Stimulated activated naive B cell treated with anti-CD40 and anti-IgM and Interleukin-4, amounts not matched to agents 10 μg/mL and 1 μg/mL and 100 μg/mL, for 72 hours (primary cell): ENCODE measurements at regions not wholly inside any gene's neighbourhood (a gene's known extent, or its start where the extent isn't known, plus 50 kb on each side); places are given as distances from the start of the nearest gene placed in this dataset.
"Not testable (repeated sequence)": the region's sequence is repeated elsewhere in the genome, so short reads cannot be mapped to it uniquely, and the experiment has no call there.

ENCODE experiments used
- ATAC-seq, 2 donors: fragments of 150-1000 bp; cut with Tn5 transposase; replicated peaks; 2 replicates each; pipeline ENCODE4 v1.10.0; 2021; ENCODE audit warnings: moderate library complexity in 1 of 2
- DNase-seq: peaks from one replicate; pipeline ENCODE4 v3.0.0; 2021
- H3K27ac Mint-ChIP-seq: one replicate; pipeline ENCODE4 v1.8.0; 2022; ENCODE audit warnings: mild to moderate bottlenecking, mixed read lengths
- H3K27me3 Mint-ChIP-seq, 2 donors: one replicate each; pipeline ENCODE4 v1.8.0; 2022; ENCODE audit warnings: mixed read lengths in 2 of 2
- H3K36me3 Mint-ChIP-seq, 2 donors: one replicate each; pipeline ENCODE4 v1.8.0; 2022; ENCODE audit warnings: mixed read lengths in 2 of 2, mild to moderate bottlenecking in 1 of 2
- H3K4me1 Mint-ChIP-seq, 2 donors: one replicate each; pipeline ENCODE4 v1.8.0; 2022; ENCODE audit warnings: mixed read lengths in 2 of 2, mild to moderate bottlenecking in 1 of 2
- H3K4me3 Mint-ChIP-seq, 2 donors: one replicate each; pipeline ENCODE4 v1.8.0; 2022; ENCODE audit warnings: mild to moderate bottlenecking in 2 of 2, mixed read lengths in 2 of 2, moderate library complexity in 1 of 2
- H3K9me3 Mint-ChIP-seq, 2 donors: one replicate each; pipeline ENCODE4 v1.8.0; 2022; ENCODE audit warnings: mixed read lengths in 2 of 2, mild to moderate bottlenecking in 1 of 2

DNA sequence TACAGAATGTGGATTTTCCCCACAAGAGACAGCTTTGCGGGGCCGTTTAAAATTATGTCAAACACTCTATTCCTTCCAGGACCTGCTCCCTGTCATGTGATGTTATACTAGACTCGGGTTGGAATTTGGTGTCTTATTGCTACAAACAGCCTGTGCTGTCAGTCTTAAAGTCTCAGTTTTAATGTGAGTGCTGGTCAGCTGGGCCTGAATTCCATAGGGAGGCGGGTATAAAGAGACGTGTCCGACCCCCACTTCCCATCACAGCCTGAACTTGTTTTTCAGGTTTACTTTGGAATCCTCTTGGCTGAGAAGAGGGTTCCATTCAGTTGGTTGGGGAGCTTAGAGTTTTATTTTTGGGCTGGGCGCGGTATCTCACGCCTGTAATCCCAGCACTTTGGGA lies 146.5 kb upstream of the ZNF469 start:
- H3K4me3 Mint-ChIP-seq, H3K36me3 Mint-ChIP-seq, H3K9me3 Mint-ChIP-seq, H3K4me1 Mint-ChIP-seq, ATAC-seq, H3K27ac Mint-ChIP-seq, DNase-seq: not testable (repeated sequence)
- H3K27me3 Mint-ChIP-seq = peaks cover 17 to 25% of the 10 kb centered on the region in 2 donors

DNA sequence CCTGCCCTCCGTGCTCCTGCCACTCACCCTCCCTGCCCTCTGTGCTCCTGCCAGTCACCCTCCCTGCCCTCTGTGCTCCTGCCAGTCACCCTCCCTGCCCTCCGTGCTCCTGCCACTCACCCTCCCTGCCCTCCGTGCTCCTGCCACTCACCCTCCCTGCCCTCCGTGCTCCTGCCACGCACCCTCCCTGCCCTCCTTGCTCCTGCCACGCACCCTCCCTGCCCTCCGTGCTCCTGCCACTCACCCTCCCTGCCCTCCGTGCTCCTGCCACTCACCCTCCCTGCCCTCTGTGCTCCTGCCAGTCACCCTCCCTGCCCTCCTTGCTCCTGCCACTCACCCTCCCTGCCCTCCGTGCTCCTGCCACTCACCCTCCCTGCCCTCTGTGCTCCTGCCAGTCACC lies 145.4 kb upstream of the ZNF469 start:
- not testable (repeated sequence) for H3K36me3 Mint-ChIP-seq, H3K4me3 Mint-ChIP-seq, ATAC-seq, H3K9me3 Mint-ChIP-seq, DNase-seq, H3K4me1 Mint-ChIP-seq, H3K27ac Mint-ChIP-seq
- H3K27me3 Mint-ChIP-seq = peaks cover 17 to 29% of the 10 kb centered on the region in 2 donors

DNA sequence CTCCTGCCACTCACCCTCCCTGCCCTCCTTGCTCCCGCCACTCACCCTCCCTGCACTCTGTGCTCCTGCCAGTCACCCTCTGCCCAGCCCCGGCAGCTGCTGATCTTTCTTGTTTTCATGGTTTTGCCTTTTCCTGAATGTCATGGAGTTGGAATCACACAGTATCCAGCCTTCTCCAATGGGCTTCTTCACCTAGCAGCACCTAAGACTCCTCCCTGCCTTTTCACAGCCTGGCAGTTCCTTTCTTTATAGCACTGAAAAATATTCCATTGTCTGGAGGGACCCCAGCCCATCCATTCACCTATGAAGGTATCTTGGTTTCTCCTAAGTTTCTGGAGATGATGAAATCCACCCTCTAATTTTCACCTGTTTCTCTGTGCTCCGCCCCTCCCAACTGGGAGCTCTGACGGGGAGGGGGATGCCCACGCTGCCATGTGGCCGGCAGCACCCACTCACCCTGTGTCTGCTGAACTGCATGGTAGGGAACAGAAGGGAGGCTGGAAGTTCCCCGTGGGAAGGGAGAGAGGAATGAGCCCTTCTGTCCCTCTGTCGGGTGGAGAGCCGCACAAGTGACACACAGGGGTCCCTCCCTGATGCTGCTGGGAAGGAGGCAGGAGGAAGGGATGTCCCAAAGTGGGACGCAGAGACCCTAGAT lies 144.9 kb upstream of the ZNF469 start:
- H3K27ac Mint-ChIP-seq, H3K9me3 Mint-ChIP-seq, ATAC-seq, DNase-seq, H3K36me3 Mint-ChIP-seq, H3K4me3 Mint-ChIP-seq, H3K4me1 Mint-ChIP-seq: not testable (repeated sequence)
- peaks cover 17 to 29% of the 10 kb centered on the region in 2 donors for H3K27me3 Mint-ChIP-seq

DNA sequence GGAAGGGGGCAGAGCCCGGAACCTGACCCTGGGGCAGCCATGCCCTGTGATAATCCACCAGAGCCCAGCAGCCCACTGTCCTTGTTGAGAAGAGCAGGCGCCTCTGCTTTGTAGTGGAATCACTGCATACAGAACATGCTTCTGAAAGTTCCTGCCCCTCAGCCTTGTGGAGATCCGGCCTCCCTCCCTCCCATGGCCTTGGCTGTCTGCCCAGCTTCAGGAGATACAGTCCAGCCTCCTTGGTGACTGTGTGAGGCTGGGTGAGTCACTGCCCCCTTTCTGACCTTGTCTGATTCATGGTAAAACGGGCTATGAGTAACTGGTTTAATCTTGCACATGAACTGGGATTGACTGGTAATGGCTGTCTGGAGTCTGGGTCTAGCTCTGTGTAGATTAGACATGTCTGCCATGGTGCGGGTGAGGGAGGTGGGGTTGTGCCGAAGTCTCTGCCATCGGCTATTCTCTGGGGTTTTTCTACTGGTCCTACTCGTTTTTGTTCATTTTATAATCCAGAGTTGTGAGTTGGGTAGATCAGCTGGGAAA lies 144.0 kb upstream of the ZNF469 start:
- H3K27me3 Mint-ChIP-seq = peaks cover 22 to 33% of the 10 kb centered on the region in 2 donors
- not testable (repeated sequence) for H3K4me1 Mint-ChIP-seq, H3K36me3 Mint-ChIP-seq, H3K4me3 Mint-ChIP-seq, H3K9me3 Mint-ChIP-seq, H3K27ac Mint-ChIP-seq, DNase-seq
- ATAC-seq = peak; percentile 61 to 65

DNA sequence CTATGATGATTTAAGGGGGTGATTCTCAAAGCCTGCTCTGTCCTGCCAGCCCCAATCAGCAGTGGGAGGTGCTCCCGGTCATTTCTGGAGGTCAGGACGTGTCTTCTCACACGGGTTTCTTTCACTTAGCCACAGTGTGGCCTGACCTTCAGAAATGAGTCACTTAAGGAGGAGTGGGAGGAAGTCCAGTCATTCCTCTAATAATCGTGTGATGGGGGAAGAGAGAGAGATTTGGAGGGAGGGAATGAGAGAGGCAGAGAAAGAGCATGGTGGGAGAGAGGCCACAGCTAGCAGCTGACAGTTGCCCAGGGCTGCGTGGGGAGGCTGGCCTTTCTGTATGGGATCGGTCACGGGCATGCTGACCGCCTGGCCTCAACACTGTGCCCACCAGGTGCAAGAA lies 142.6 kb upstream of the ZNF469 start:
- peaks cover 31 to 44% of the 10 kb centered on the region in 2 donors for H3K27me3 Mint-ChIP-seq
- H3K9me3 Mint-ChIP-seq, H3K36me3 Mint-ChIP-seq, H3K4me1 Mint-ChIP-seq, H3K27ac Mint-ChIP-seq: not testable (repeated sequence)
- ATAC-seq (peak; percentile 87 to 92), DNase-seq (peak; percentile 58)
- H3K4me3 Mint-ChIP-seq = peak overlapping the region in 1 of 2 donors; percentile 47

DNA sequence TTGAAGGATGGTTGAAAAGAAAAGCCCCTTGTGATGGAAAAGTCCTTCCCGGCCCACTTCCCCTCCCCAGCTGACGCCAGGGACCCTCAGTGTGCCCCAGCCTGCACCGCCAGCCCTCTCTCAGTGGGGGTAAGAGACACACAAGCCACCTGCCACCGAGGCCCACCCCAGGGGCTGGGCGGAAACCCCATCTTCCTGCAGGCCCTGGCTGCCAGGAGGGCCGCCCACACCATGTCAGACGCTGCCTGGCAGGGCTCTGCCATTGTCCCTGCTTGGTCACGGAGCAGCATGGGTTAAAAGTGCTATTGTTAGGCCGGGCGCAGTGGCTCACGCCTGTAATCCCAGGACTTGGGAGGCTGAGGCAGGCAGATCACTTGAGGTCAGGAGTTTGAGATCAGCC lies 142.0 kb upstream of the ZNF469 start:
- ATAC-seq, H3K9me3 Mint-ChIP-seq, H3K4me1 Mint-ChIP-seq, H3K36me3 Mint-ChIP-seq, H3K4me3 Mint-ChIP-seq, DNase-seq, H3K27ac Mint-ChIP-seq: not testable (repeated sequence)
- H3K27me3 Mint-ChIP-seq = peaks cover 28 to 38% of the 10 kb centered on the region in 2 donors

DNA sequence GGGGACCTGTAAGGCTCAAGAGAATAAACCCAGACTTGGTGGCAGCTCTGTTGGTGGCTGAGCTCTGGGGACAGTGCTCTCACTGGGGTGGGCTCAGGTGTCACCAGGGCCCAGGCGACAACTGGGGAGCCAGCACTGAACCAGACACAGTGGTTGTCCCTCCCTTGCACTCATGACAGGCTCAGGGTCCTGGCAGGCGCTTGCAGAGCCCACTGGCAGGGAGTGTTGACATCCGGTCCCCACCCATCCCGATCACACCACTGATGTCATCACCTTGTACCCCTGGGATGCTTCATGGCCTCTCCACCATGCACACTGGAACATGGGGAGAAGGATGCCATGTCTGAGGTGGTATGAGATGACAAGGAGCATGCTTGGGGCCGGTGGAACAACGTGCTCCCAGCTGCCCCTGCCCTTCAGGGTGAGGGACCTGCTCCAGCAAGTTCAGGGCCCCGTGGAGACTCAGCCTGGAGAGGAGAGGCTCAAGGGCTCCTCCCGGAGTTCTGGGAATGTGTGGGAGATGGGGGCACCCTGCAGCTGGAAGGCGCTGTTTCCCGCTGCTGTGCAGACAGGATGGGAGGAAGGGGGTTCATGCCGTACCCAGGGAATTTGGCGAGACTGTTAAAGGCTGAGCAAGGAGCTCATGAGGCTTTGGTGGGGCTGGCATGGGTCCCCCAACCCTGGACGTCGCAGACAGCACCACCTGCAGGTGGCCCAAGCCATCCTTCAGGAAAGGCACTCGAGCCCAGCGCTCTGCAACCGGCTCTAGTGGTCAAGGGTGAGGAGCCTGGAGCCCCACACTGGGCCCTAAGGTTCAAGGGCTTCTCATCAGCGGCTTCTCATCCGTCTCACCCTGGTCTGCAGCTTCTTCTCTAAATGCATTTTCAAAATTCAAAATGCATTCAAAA lies 141.1 kb upstream of the ZNF469 start:
- not testable (repeated sequence) for DNase-seq, H3K4me1 Mint-ChIP-seq, H3K36me3 Mint-ChIP-seq, H3K4me3 Mint-ChIP-seq, H3K9me3 Mint-ChIP-seq, ATAC-seq, H3K27ac Mint-ChIP-seq
- H3K27me3 Mint-ChIP-seq = peaks cover 27 to 36% of the 10 kb centered on the region in 2 donors

DNA sequence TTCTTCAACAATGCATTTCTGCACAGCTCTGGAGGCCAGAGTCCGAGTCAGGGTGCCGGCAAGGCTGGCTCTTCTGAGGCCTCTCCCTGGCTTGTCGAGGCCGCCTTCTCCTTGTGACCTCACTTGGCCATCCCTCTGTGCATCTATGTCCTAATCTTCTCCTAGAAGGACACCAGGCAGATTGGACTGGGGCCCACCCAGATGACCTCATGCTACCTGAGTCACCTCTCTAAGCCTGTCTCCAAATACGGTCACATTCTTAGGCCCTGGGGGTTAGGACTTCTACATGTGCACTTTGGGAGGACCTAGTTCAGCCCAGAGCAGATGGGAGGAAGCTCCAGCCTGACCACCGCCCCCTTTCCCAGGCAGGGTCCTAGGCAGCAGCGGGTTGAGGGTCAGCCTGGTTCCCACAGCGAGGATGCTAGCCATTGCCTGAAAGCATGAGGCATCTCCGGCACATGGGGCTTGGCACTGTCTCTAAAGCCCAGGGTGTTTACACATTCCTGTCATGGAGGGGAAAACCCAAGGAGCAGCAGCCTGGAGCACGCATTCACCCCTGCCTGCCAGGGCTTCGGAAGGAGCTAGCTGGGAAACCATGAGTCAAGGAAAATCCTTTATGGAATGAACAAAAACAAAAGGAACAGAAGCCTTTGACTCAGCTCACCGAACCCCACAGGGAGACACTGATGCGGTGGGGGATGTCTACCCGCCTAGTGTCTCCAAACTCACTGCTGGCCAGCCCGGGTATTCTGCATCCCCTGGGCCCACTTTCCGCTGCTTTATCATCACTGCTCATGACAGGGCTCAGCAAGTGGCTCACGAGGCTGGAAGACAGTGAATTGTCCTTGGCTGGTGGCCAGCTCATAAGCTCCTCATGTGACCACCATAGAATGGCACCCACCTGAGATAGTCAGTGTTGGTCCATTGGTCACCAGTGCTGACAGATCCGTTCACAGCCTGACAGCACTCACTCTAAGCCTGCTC lies 140.2 kb upstream of the ZNF469 start:
- peaks cover 27 to 34% of the 10 kb centered on the region in 2 donors for H3K27me3 Mint-ChIP-seq

DNA sequence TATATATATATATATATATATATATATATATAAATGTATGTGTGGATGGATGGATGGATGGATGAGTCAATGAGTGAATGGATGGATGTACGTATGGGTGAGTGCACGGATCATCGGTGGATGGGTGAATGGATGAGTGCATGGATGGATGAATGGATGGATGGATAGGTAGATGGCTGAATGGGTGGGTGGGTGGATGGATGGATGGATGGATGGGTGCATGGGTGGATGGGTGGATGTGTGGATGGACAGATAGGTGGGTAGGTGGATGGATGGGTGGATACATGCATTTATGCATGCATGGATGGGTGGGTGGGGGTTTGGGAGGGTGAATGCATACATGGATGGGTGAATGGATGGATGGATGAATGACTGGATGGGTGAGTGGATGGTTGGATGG lies 138.8 kb upstream of the ZNF469 start:
- not testable (repeated sequence) for H3K4me3 Mint-ChIP-seq, H3K4me1 Mint-ChIP-seq, DNase-seq, ATAC-seq, H3K36me3 Mint-ChIP-seq, H3K9me3 Mint-ChIP-seq, H3K27ac Mint-ChIP-seq
- peaks cover 20 to 28% of the 10 kb centered on the region in 2 donors for H3K27me3 Mint-ChIP-seq

More for the DNA sequence above, 140.2 kb upstream of the ZNF469 start:
- not testable (repeated sequence) for ATAC-seq, H3K9me3 Mint-ChIP-seq, H3K36me3 Mint-ChIP-seq, DNase-seq, H3K4me1 Mint-ChIP-seq, H3K4me3 Mint-ChIP-seq, H3K27ac Mint-ChIP-seq

DNA sequence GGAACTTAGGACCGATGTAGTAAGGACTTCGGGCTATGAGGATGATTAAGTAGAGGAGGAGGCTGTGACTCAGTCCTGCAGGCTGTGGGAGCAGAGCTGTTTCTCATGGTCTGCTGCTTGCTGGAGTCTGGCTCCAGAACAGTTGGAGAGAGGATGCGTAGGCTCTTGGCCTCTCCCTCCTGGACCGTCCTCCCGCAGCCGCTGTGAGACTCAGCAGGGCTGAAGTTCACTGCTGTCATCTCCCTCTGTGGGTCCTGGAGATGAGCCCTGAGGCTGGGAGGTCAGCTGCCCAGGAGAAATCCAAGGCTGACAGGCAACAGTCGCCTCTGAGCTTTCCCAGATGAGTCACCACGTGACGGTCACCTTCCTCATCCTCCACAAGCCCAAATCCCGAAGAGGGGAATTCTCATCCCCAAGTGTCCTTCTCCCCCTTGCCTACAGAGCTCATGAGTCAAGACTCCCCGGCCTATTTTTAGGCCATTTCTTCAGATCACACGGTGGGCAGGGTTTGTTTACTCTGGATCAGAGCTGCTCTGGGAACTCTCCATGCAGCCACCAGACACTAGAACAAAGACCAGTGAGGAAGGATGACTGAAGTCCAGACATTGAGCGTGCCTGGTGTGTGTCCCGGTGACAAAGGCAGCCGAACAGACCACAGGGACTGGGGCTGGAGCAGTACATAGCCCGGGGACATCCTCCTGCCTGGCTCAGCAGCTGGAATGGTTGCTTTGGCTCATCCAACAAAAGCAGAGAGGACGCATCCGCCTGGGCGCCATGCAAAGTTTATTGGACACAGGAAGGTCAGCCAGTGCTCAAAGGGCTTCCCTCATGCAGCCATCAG lies 137.3 kb upstream of the ZNF469 start:
- H3K4me3 Mint-ChIP-seq = not testable (repeated sequence)

DNA sequence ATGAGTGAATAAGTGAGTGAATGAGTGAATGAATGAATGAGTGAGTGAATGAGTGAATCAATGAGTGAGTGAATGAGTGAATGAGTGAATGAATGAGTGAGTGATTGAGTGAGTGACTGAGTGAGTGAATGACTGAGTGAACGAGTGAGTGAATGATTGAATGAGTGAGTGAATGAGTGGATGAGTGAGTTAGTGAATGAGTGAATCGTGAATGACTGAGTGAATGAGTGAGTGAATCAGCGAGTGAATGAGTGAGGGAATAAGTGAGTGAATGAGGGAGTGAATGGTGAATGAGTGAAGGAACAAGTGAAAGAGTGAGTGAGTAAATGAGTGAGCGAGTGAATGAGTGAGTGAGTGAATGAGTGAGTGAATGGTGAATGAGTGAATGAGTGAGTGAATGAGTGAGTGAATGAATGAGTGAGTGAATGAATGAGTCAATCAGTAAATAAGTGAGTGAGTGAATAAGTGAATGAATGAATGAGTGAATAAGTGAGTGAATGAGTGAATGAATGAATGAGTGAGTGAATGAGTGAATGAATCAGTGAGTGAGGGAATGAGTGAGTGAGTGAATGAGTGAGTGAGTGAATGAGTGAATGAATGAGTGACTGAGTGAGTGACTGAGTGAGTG lies 135.7 kb upstream of the ZNF469 start:
- not testable (repeated sequence) for H3K27ac Mint-ChIP-seq

More for the DNA sequence above, 137.3 kb upstream of the ZNF469 start:
- not testable (repeated sequence) for H3K4me1 Mint-ChIP-seq, ATAC-seq, H3K27ac Mint-ChIP-seq, DNase-seq, H3K36me3 Mint-ChIP-seq, H3K9me3 Mint-ChIP-seq
- peaks cover 15 to 28% of the 10 kb centered on the region in 2 donors for H3K27me3 Mint-ChIP-seq

DNA sequence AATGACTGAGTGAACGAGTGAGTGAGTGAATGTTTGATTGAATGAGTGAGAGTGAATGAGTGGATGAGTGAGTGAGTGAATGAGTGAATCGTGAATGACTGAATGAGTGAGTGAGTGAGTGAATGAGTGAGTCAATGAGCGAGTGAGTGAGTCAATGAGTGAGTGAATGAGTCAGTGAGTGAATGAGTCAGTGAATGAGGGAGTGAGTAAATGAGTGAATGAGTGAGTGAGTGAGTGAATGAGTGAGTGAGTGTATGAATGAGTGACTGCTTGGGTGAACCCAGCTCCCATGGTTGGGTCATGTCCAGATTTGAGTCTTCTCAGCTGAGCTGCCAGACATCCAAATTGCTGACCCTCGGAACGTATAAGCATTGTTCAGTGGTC lies 135.2 kb upstream of the ZNF469 start:
- DNase-seq, H3K36me3 Mint-ChIP-seq, H3K4me3 Mint-ChIP-seq, H3K9me3 Mint-ChIP-seq, H3K4me1 Mint-ChIP-seq, H3K27ac Mint-ChIP-seq: not testable (repeated sequence)
- peak; percentile 38 to 55 for ATAC-seq
- H3K27me3 Mint-ChIP-seq = peaks cover 14 to 19% of the 10 kb centered on the region in 2 donors

More for the DNA sequence above, 135.7 kb upstream of the ZNF469 start:
- not testable (repeated sequence) for H3K9me3 Mint-ChIP-seq, DNase-seq, H3K4me1 Mint-ChIP-seq, H3K4me3 Mint-ChIP-seq, ATAC-seq, H3K36me3 Mint-ChIP-seq
- H3K27me3 Mint-ChIP-seq = peaks cover 14 to 19% of the 10 kb centered on the region in 2 donors

DNA sequence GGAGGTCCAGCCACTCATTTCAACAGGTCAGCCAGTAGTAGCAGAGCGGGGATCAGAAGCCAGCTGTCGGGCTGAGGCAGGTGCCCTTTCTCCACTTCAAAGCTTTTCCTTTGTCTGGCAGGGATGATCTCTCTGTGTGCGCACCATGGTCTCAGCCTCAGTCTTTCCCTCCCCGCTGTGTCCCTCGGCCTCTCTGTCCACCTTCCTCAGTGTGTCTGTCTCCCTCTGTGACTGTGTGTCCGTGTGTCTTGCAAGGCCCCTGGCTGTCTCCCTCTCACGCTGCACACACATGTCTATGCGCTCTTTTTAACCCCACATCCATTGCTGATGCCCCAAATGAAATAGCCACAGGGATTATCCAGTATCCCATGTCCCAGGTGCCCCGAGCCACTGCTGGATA lies 134.0 kb upstream of the ZNF469 start:
- not testable (repeated sequence) for DNase-seq, H3K36me3 Mint-ChIP-seq, H3K27ac Mint-ChIP-seq, H3K4me3 Mint-ChIP-seq, H3K4me1 Mint-ChIP-seq, H3K9me3 Mint-ChIP-seq
- H3K27me3 Mint-ChIP-seq = peaks cover 9 to 15% of the 10 kb centered on the region in 2 donors
- ATAC-seq = peak in 1 of 2 donors; percentile 23
